H1 (cell line): ENCODE measurements at regions not wholly inside any gene's neighbourhood (a gene's known extent, or its start where the extent isn't known, plus 50 kb on each side); places are given as distances from the start of the nearest gene placed in this dataset.

Experiments used
- CTCF ChIA-PET: fragments of 300-600 bp; sonication (Branson Sonifier 250); formaldehyde crosslinking; loops from one replicate; lab custom pipeline; 2021; ENCODE audit not compliant: partially characterized antibody; lab: Charles Lee
- POLR2A ChIA-PET: fragments of 300-600 bp; sonication (Branson Sonifier 250); formaldehyde crosslinking; loops from one replicate; lab custom pipeline; 2021; ENCODE audit warnings: inconsistent platforms; ENCODE audit not compliant: partially characterized antibody; lab: Charles Lee
- DNase-seq, 2 experiments: peaks; one replicate each; pipeline versions ENCODE4 v3.0.0 to v3.0.0-alpha.2; 2010 to 2022; ENCODE audit warnings: low spot score in 2 of 2, low read depth in 1 of 2, mixed read lengths in 1 of 2
- FAIRE-seq: peaks from 2 replicates; lab custom pipeline; 2011; peaks lifted over from hg19 to GRCh38; lab: Jason Lieb, UNC
- H2AFZ ChIP-seq: 2 replicates; pipeline ENCODE4 v1.8.1; 2012; ENCODE audit warnings: low read length, inconsistent platforms
- H2AK5ac ChIP-seq: 2 replicates; pipeline ENCODE4 v1.6.1; 2013; ENCODE audit warnings: low read depth, low read length
- H2BK120ac ChIP-seq: replicated peaks from 2 replicates; pipeline ENCODE3; 2013; ENCODE audit warnings: low read depth, low read length, inconsistent platforms
- H2BK12ac ChIP-seq: 2 replicates; pipeline ENCODE4 v1.6.1; 2013; ENCODE audit warnings: low read depth, low read length
- H2BK15ac ChIP-seq: 2 replicates; pipeline ENCODE4 v1.6.1; 2013; ENCODE audit warnings: low read length
- H2BK20ac ChIP-seq: 2 replicates; pipeline ENCODE4 v1.6.1; 2013; ENCODE audit warnings: low read length
- H2BK5ac ChIP-seq: 2 replicates; pipeline ENCODE4 v1.6.1; 2013; ENCODE audit warnings: low read depth, low read length
- H3K14ac ChIP-seq: 2 replicates; pipeline ENCODE4 v1.6.1; 2013; ENCODE audit warnings: inconsistent platforms; ENCODE audit not compliant: insufficient read length
- H3K18ac ChIP-seq: 2 replicates; pipeline ENCODE4 v1.6.1; 2013; ENCODE audit warnings: low read length; ENCODE audit errors: extremely low read depth
- H3K23ac ChIP-seq: 2 replicates; pipeline ENCODE4 v1.6.1; 2013; ENCODE audit warnings: inconsistent platforms; ENCODE audit not compliant: insufficient read length
- H3K23me2 ChIP-seq: 2 replicates; pipeline ENCODE4 v1.6.1; 2013; ENCODE audit warnings: low read depth, low read length
- H3K27ac ChIP-seq: 2 replicates; pipeline ENCODE4 v1.6.1; 2011; ENCODE audit warnings: low read depth, low read length, inconsistent platforms
- H3K27me3 ChIP-seq, 4 experiments: replicated peaks in 1 of 4; 1 replicate in 1 of 4; 2 replicates in 3 of 4; pipeline versions ENCODE4 v1.6.1 to v1.8.1; 2011 to 2013; ENCODE audit warnings: low read length in 3 of 4, mild to moderate bottlenecking in 3 of 4, inconsistent platforms in 2 of 4, mixed read lengths in 2 of 4, moderate library complexity in 1 of 4; ENCODE audit not compliant: control insufficient read depth in 3 of 4, insufficient read depth in 3 of 4; ENCODE audit errors: extremely low read depth in 1 of 4
- H3K36me3 ChIP-seq, 4 experiments: 2 replicates each; pipeline versions ENCODE4 v1.6.1 to v1.8.1; 2011 to 2013; ENCODE audit warnings: mild to moderate bottlenecking in 4 of 4, low read length in 3 of 4, moderate library complexity in 2 of 4, control low read depth in 1 of 4, inconsistent platforms in 1 of 4; ENCODE audit not compliant: insufficient read depth in 4 of 4, control insufficient read depth in 2 of 4
- H3K4ac ChIP-seq: replicated peaks from 2 replicates; pipeline ENCODE3; 2013; ENCODE audit warnings: low read length, low read depth, mixed read lengths, inconsistent platforms; ENCODE audit not compliant: insufficient read length
- H3K4me1 ChIP-seq, 4 experiments: replicated peaks in 1 of 4; 1 replicate in 1 of 4; 2 replicates in 3 of 4; pipeline versions ENCODE4 v1.6.1 to v1.8.1; 2011 to 2013; ENCODE audit warnings: low read length in 3 of 4, inconsistent platforms in 2 of 4, mixed read lengths in 1 of 4; ENCODE audit not compliant: insufficient read depth in 4 of 4, control insufficient read depth in 3 of 4
- H3K4me2 ChIP-seq, 2 experiments: 2 replicates each; pipeline versions ENCODE4 v1.6.1 to v1.8.1; 2011 to 2013; ENCODE audit warnings: low read depth in 2 of 2, low read length in 2 of 2, control low read depth in 1 of 2, inconsistent platforms in 1 of 2, mild to moderate bottlenecking in 1 of 2; ENCODE audit not compliant: insufficient read depth in 1 of 2
- H3K4me3 ChIP-seq, 4 experiments: fragments of 200-600, 300-600 bp in 1 of 4; sonication (generic), shearing (Covaris generic), sonication (Bioruptor Twin) in 1 of 4; 2 replicates each; pipeline versions ENCODE4 v1.5.1 to v1.8.1; 2011 to 2016; ENCODE audit warnings: low read length in 4 of 4, low read depth in 3 of 4, control low read depth in 2 of 4, inconsistent platforms in 2 of 4, mild to moderate bottlenecking in 2 of 4, mixed read lengths in 1 of 4, moderate library complexity in 1 of 4; ENCODE audit not compliant: insufficient read depth in 2 of 4; ENCODE audit errors: extremely low read depth in 1 of 4
- H3K56ac ChIP-seq: replicated peaks from 2 replicates; pipeline ENCODE3; 2013; ENCODE audit warnings: low read depth, mild to moderate bottlenecking, mixed read lengths, low read length, inconsistent platforms; ENCODE audit not compliant: insufficient read length
- H3K79me1 ChIP-seq: 2 replicates; pipeline ENCODE4 v1.6.1; 2013; ENCODE audit warnings: low read depth, low read length, control low read depth
- H3K79me2 ChIP-seq, 2 experiments: 2 replicates each; pipeline versions ENCODE4 v1.6.1 to v1.8.1; 2012 to 2013; ENCODE audit warnings: low read length in 2 of 2, mild to moderate bottlenecking in 2 of 2, inconsistent platforms in 1 of 2; ENCODE audit not compliant: insufficient read depth in 2 of 2, control insufficient read depth in 1 of 2
- H3K9ac ChIP-seq, 4 experiments: replicated peaks in 1 of 4; 1 replicate in 1 of 4; 2 replicates in 3 of 4; pipeline versions ENCODE4 v1.6.1 to v1.8.1; 2011 to 2013; ENCODE audit warnings: low read depth in 3 of 4, low read length in 3 of 4, control low read depth in 2 of 4, mild to moderate bottlenecking in 2 of 4, moderate library complexity in 2 of 4, inconsistent platforms in 1 of 4; ENCODE audit errors: extremely low read depth in 1 of 4
- H3K9me3 ChIP-seq, 2 experiments: 2 replicates each; pipeline versions ENCODE4 v1.6.1 to v1.8.1; 2012 to 2013; ENCODE audit warnings: mild to moderate bottlenecking in 2 of 2, moderate library complexity in 2 of 2, control low read depth in 1 of 2, inconsistent platforms in 1 of 2, low read depth in 1 of 2, low read length in 1 of 2, mixed read lengths in 1 of 2; ENCODE audit not compliant: insufficient read depth in 2 of 2
- H4K20me1 ChIP-seq, 2 experiments: replicated peaks in 1 of 2; 2 replicates each; pipeline versions ENCODE3 to v1.8.1; 2011 to 2013; ENCODE audit warnings: inconsistent platforms in 2 of 2, low read length in 2 of 2, mild to moderate bottlenecking in 1 of 2; ENCODE audit not compliant: insufficient read depth in 2 of 2, control insufficient read depth in 1 of 2
- H4K5ac ChIP-seq: 2 replicates; pipeline ENCODE4 v1.6.1; 2013; ENCODE audit warnings: low read length, low read depth, mixed read lengths, inconsistent platforms; ENCODE audit not compliant: insufficient read length
- H4K8ac ChIP-seq: 2 replicates; pipeline ENCODE4 v1.8.0; 2013; ENCODE audit warnings: mild to moderate bottlenecking, moderate library complexity, low read length, inconsistent platforms; ENCODE audit not compliant: insufficient read depth; ENCODE audit errors: extremely low read depth
- H4K91ac ChIP-seq: replicated peaks from 2 replicates; pipeline ENCODE3; 2013; ENCODE audit warnings: low read length, mixed read lengths, inconsistent platforms; ENCODE audit not compliant: insufficient read length
- CTBP2 ChIP-seq: IDR thresholded peaks from 2 replicates; pipeline ENCODE4 v1.7.0; 2011; ENCODE audit warnings: borderline replicate concordance, mild to moderate bottlenecking, moderate library complexity, mixed read lengths, low read length; ENCODE audit not compliant: insufficient read depth, insufficient read length
- EP300 ChIP-seq, 2 experiments: IDR thresholded peaks; 1 replicate in 1 of 2; 2 replicates in 1 of 2; pipeline ENCODE4 v1.6.1; 2011 to 2012; ENCODE audit warnings: low read depth in 2 of 2, low read length in 2 of 2, mild to moderate bottlenecking in 2 of 2, borderline replicate concordance in 1 of 2, inconsistent platforms in 1 of 2, moderate library complexity in 1 of 2
- GABPA ChIP-seq: IDR thresholded peaks from 2 replicates; pipeline ENCODE4 v1.6.1; 2011; ENCODE audit warnings: mild to moderate bottlenecking, low read length, moderate library complexity, borderline replicate concordance; ENCODE audit not compliant: insufficient read depth
- HDAC6 ChIP-seq: IDR thresholded peaks from one replicate; pipeline ENCODE4 v1.7.1; 2012; ENCODE audit warnings: low read depth, mild to moderate bottlenecking, inconsistent platforms, low read length, moderate library complexity
- NRF1 ChIP-seq: IDR thresholded peaks from 2 replicates; pipeline ENCODE4 v1.6.1; 2011; ENCODE audit warnings: mild to moderate bottlenecking, low read depth, low read length, improper control_type of control experiment
- RAD21 ChIP-seq, 2 experiments: IDR thresholded peaks in 1 of 2; conservative IDR thresholded peaks in 1 of 2; 2 replicates each; pipeline ENCODE4 v1.6.1; 2011; ENCODE audit warnings: low read depth in 2 of 2, low read length in 2 of 2, improper control_type of control experiment in 1 of 2, inconsistent platforms in 1 of 2, mild to moderate bottlenecking in 1 of 2, moderate library complexity in 1 of 2
- RXRA ChIP-seq: IDR thresholded peaks from 2 replicates; pipeline ENCODE4 v1.6.1; 2011; ENCODE audit warnings: low read depth, mild to moderate bottlenecking, low read length, moderate library complexity; ENCODE audit not compliant: insufficient read depth
- SIRT6 ChIP-seq: IDR thresholded peaks from one replicate; pipeline ENCODE4 v1.7.1; 2012; ENCODE audit warnings: low read length, inconsistent platforms
- SUZ12 ChIP-seq: fragments of 200-600 bp; sonication (generic); IDR thresholded peaks from 2 replicates; pipeline ENCODE4 v1.6.1; 2012; ENCODE audit warnings: mild to moderate bottlenecking, inconsistent platforms, low read length, moderate library complexity, mixed read lengths
- TAF1 ChIP-seq: IDR thresholded peaks from 2 replicates; pipeline ENCODE4 v1.6.1; 2011; ENCODE audit warnings: mild to moderate bottlenecking, low read depth, low read length
- WGBS, 2 experiments: shearing (Covaris generic) in 1 of 2; methylation state at CpG; one replicate each; pipeline versions ENCODE4 v1.1.6 to v1.1.7; 2013 to 2015; ENCODE audit warnings: low lambda C conversion rate in 2 of 2, mixed read lengths in 2 of 2, inconsistent platforms in 1 of 2, low coverage in 1 of 2, missing lambda C conversion rate in 1 of 2; ENCODE audit not compliant: insufficient replicate concordance in 2 of 2, insufficient coverage in 1 of 2, insufficient read length in 1 of 2; ENCODE audit errors: extremely low coverage in 1 of 2, missing lambda C conversion rate in 1 of 2; 5-methylcytosine and 5-hydroxymethylcytosine counted together
- TF ChIP-seq, protein P1 (sequence below), 3 experiments: IDR thresholded peaks; 1 replicate in 2 of 3; 2 replicates in 1 of 3; pipeline versions ENCODE4 v1.5.1 to v1.6.1; 2011; ENCODE audit warnings: low read length in 3 of 3, mild to moderate bottlenecking in 3 of 3, inconsistent platforms in 2 of 3, low read depth in 1 of 3, moderate library complexity in 1 of 3; ENCODE audit not compliant: insufficient read depth in 1 of 3; ENCODE audit errors: control extremely low read depth in 1 of 3

DNA sequence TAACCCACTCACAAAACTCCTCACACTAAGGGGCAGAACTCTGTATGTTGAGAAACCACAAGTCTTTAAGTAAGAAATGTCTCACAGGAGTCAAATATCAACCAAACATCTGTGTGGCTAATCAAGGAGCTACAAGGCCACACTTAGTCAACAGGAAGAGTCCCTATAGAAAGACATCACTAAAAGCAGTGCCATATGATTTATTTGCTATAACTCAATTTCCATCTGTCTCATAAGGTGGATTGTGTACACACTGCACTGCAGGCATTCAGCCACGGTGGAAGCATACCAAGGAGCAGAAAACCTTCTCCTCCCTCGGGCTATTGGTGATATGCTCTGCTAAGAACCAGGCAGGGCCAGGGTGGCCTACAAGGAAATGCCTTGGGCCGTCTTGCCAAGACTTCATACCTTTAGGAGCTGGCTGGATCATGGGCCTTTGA, 197.6 kb upstream of the CFAP20DC start:
- no peak overlapping the region for H4K5ac ChIP-seq
- no peak overlapping the region for H3K4me2 ChIP-seq
- H3K18ac ChIP-seq: no peak overlapping the region
- H3K14ac ChIP-seq: no peak overlapping the region
- H3K79me1 ChIP-seq: no peaks in the 10 kb centered on the region
- H3K27ac ChIP-seq: no peak overlapping the region
- ChIA-PET POLR2A (no interaction called here), CTCF (interaction anchor here (1.7 kb wide), 1 partner anchor 11 kb away, joined by 5 read pairs; no protein-coding TSS in a partner anchor)
- H3K23me2 ChIP-seq: no peaks in the 10 kb centered on the region; the same call in 1 of the 2 replicates
- H2BK15ac ChIP-seq: no peak overlapping the region
- H4K20me1 ChIP-seq: no peaks in the 10 kb centered on the region
- H3K4me3 ChIP-seq: no peak overlapping the region
- no peak overlapping the region for H4K8ac ChIP-seq
- 93% methylated on average over 3 of the region's 3 CpGs; no CpG with 5 or more reads in 1 of the 2 experiments for WGBS, 2 experiments
- no peak overlapping the region for H3K9ac ChIP-seq
- H3K36me3 ChIP-seq: no peaks in the 10 kb centered on the region
- H3K27me3 ChIP-seq: no peaks in the 10 kb centered on the region
- FAIRE-seq (no peak), DNase-seq (no peak)
- peaks cover 0 to 4% (median 0%) of the 10 kb centered on the region in 4 experiments; a peak in 1 of 7 replicates for H3K4me1 ChIP-seq
- H3K79me2 ChIP-seq: no peaks in the 10 kb centered on the region
- H3K4ac ChIP-seq: no peak overlapping the region
- H3K23ac ChIP-seq: no peak overlapping the region
- no peak overlapping the region for H2BK20ac ChIP-seq
- H3K56ac ChIP-seq: no peak overlapping the region
- no peak overlapping the region for H2BK12ac ChIP-seq
- no peak overlapping the region for H2AK5ac ChIP-seq
- H2AFZ ChIP-seq: no peak overlapping the region
- H4K91ac ChIP-seq: no peak overlapping the region
- no peaks in the 10 kb centered on the region for H3K9me3 ChIP-seq
- H2BK5ac ChIP-seq: no peak overlapping the region
- H2BK120ac ChIP-seq: no peak overlapping the region
- TF ChIP-seq, protein P1, sequence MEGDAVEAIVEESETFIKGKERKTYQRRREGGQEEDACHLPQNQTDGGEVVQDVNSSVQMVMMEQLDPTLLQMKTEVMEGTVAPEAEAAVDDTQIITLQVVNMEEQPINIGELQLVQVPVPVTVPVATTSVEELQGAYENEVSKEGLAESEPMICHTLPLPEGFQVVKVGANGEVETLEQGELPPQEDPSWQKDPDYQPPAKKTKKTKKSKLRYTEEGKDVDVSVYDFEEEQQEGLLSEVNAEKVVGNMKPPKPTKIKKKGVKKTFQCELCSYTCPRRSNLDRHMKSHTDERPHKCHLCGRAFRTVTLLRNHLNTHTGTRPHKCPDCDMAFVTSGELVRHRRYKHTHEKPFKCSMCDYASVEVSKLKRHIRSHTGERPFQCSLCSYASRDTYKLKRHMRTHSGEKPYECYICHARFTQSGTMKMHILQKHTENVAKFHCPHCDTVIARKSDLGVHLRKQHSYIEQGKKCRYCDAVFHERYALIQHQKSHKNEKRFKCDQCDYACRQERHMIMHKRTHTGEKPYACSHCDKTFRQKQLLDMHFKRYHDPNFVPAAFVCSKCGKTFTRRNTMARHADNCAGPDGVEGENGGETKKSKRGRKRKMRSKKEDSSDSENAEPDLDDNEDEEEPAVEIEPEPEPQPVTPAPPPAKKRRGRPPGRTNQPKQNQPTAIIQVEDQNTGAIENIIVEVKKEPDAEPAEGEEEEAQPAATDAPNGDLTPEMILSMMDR (IDR thresholded peaks at IDR 0.05; ENCODE audit: control extremely low read depth in 1 of 3, insufficient read depth in 1 of 3, low read depth in 1 of 3, low read length in 3 of 3): no peak
- TF ChIP-seq CTBP2 (no peak), HDAC6 (no peak), EP300 (IDR thresholded peaks at IDR 0.05; ENCODE audit: borderline replicate concordance in 1 of 2, low read depth in 2 of 2, low read length in 2 of 2) (no peak), RXRA (no peak), SUZ12 (no peak), RAD21 (IDR thresholded peaks at IDR 0.05 in 1 of 2, conservative IDR thresholded peaks at IDR 0.05 in 1 of 2; ENCODE audit: low read depth in 2 of 2, low read length in 2 of 2) (no peak), TAF1 (no peak), SIRT6 (no peak), GABPA (no peak), NRF1 (no peak)
